Activated CD4-positive, alpha-beta T cell treated with anti-CD3 and anti-CD28 coated beads, Interleukin-2, amount 10 ng/mL, durations not matched to agents 24 days and 14 days (primary cell): ENCODE measurements at regions not wholly inside any gene's neighbourhood (a gene's known extent, or its start where the extent isn't known, plus 50 kb on each side); places are given as distances from the start of the nearest gene placed in this dataset.

ENCODE experiments used
- DNase-seq: peaks from one replicate; pipeline ENCODE4 v3.0.0; 2022
- H3K27ac Mint-ChIP-seq: one replicate; pipeline ENCODE4 v1.8.0; 2022; ENCODE audit warnings: mild to moderate bottlenecking, mixed read lengths
- H3K27me3 Mint-ChIP-seq: one replicate; pipeline ENCODE4 v1.8.0; 2022; ENCODE audit warnings: mixed read lengths
- H3K36me3 Mint-ChIP-seq: one replicate; pipeline ENCODE4 v1.8.0; 2022; ENCODE audit warnings: low read depth, mild to moderate bottlenecking, mixed read lengths
- H3K4me1 Mint-ChIP-seq: one replicate; pipeline ENCODE4 v1.8.0; 2021; ENCODE audit warnings: mixed read lengths
- H3K4me3 Mint-ChIP-seq: one replicate; pipeline ENCODE4 v1.8.0; 2022; ENCODE audit warnings: mild to moderate bottlenecking, moderate library complexity, mixed read lengths
- H3K9me3 Mint-ChIP-seq: one replicate; pipeline ENCODE4 v1.8.0; 2021; ENCODE audit warnings: mixed read lengths
- intact Hi-C: fragments of 100-400 bp; cut with micrococcal nuclease; formaldehyde crosslinking; loops from one replicate; pipeline ENCODE4 v1.15.1; 2023

DNA sequence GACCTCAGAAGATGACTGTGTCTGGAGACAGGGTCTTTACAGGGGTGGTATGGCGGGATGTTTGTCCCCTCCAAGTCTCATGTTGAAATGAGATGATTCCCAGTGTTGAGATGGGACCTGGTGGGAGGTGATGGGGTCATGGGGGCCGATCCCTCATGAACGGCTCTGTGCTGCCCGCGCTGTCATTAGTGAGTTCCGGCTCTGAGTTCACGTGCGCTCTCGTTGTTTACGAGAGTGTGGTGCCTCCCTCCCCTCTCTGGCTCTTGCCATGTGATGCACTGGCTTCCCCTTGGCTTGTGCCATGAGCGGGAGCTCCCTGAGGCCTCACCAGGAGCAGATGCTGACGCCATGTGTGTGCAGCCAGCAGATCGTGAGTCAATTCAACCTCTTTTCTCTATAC, 830.8 kb downstream of the TBC1D22A start:
- intact Hi-C loops = no loop called here
- Mint-ChIP-seq H3K27me3 (no peaks in the 10 kb centered on the region), H3K4me3 (no peak overlapping the region), H3K27ac (no peak overlapping the region), H3K9me3 (no peaks in the 10 kb centered on the region), H3K36me3 (no peaks in the 10 kb centered on the region), H3K4me1 (no peaks in the 10 kb centered on the region)
- no peak for DNase-seq

DNA sequence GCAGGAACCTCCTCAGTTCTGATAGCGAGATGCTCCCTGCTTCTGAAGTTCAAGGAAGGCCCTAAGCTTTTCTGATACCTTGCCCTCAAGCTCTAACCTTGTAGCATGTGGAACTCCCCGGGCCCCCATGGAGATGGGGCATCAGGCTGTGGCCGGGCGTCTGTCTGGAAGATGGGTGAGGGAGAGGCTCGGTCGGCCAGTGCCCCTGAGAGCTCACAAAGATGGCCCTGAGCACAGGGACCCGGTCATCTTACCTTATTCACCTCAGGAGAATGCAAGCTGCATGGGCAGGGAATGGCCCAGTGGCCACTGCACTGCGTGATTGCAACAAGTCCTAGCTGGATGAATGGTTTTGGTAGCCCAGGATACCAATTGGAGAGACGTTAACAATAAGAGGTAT, 830.3 kb downstream of the TBC1D22A start:
- Mint-ChIP-seq H3K9me3 (no peaks in the 10 kb centered on the region), H3K4me1 (no peaks in the 10 kb centered on the region), H3K36me3 (no peaks in the 10 kb centered on the region), H3K27ac (no peak overlapping the region), H3K27me3 (no peaks in the 10 kb centered on the region), H3K4me3 (no peak overlapping the region)
- no peak for DNase-seq
- intact Hi-C loops = no loop called here

DNA sequence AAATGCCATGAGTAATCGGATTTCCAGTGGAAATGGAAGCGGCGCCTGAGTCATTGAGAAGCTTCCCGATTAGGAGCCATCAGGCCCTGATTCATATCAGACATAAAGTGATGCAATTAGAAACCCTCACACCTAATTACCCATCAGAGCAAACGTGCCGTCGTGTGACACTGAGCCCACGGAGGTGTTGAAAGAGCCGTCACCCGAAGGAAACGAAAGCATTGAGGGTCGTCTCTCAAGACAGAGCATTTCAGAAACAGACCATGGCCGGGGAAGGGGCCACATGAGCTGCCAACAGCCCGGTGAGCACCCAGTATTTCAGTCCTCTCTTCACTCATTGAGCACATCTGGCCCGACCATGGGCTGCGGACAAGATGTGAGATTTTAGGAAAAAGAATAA, 829.3 kb downstream of the TBC1D22A start:
- H3K4me1 Mint-ChIP-seq = no peaks in the 10 kb centered on the region
- H3K27ac Mint-ChIP-seq = no peak overlapping the region
- H3K36me3 Mint-ChIP-seq = no peaks in the 10 kb centered on the region
- no peak overlapping the region for H3K4me3 Mint-ChIP-seq
- H3K9me3 Mint-ChIP-seq = no peaks in the 10 kb centered on the region
- H3K27me3 Mint-ChIP-seq = no peaks in the 10 kb centered on the region
- no peak for DNase-seq
- intact Hi-C loops = no loop called here

DNA sequence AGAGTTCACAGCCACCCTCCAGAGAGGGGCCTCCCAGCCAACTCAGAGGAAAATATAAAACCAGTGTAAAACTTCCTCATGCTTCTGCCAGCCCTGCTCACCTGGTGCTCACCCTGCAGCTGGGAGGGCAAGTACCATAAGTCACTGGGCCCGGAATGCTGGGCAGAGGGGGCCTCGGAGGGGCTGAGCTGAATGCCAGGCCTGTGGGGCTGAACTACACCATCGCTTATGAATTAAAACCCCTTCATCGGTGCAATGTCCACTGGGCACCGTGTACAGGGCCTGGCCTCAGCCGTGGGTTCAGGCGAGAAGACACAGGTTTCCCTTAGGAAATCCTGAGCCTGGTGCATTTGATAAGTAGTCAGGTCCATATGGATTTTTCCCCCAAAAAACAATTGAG, 828.6 kb downstream of the TBC1D22A start:
- Mint-ChIP-seq H3K27ac (no peak overlapping the region), H3K36me3 (no peaks in the 10 kb centered on the region), H3K9me3 (no peaks in the 10 kb centered on the region), H3K4me1 (no peaks in the 10 kb centered on the region), H3K27me3 (no peaks in the 10 kb centered on the region), H3K4me3 (no peak overlapping the region)
- no peak for DNase-seq
- intact Hi-C loops = no loop called here

DNA sequence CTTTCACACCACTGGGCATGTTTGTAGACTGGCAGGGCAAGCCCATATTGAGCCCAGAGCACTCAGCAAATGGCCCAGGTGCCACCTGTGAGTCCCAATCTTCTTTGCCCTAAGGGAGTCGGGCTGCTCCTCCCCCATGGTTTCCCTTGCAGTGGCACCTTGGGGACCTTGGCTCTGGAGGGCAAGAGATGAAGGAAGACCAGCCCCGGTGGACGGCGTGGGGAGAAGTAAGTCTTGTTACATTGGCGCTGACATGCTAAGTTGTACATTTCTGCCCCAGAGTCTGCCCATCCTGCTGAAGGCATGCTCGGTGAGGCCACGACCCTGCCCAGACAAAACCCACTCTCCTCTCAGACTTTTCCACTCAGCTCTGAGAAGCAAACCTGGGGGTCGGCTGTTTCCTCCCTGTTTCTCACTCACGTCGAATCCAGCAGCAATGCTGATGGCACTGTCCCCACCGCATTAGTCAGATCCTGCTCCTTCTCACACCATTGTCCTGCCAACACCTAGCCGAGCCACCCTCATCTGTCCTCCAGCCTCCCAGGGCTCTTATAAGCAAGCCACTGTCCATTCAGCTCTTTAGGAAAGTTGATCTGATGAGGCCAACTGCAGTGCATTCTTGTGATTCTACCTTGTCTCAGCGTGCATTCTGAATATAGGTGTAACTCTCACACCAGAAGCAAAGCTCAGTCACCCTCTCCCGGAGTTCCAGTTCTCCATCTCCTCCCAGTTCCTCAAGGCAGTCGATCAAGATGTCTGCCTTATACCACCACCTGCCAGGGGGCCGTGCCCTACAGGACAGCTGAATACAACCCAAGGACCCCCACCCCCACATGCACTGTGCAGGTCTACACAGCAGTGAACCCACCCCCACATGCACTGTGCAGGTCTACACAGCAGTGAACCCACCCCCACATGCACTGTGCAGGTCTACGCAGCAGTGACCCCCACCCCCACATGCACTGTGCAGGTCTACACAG, 827.1 kb downstream of the TBC1D22A start:
- Mint-ChIP-seq H3K27ac (no peak overlapping the region), H3K36me3 (no peaks in the 10 kb centered on the region), H3K9me3 (no peaks in the 10 kb centered on the region), H3K4me1 (no peaks in the 10 kb centered on the region), H3K27me3 (no peaks in the 10 kb centered on the region), H3K4me3 (no peak overlapping the region)
- DNase-seq = no peak
- intact Hi-C loops = no loop called here

DNA sequence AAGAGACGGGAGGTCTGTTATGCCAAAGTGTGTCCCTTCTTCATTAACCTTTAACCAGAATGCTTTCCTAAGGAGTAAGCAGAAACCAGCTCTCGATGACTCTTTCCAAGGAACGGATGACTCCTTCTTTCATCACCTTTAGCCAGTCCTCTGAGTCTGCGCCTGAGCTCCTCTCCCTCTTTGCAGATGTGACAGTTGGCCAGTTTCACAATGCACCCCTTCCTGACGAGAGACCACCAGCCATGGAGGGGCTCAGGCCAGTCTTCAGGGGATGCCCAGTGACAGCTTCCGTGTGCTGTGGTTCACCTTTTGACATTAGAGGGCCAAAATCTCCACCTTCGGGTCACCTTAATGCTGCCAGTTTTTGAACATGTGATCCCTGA, 826.1 kb downstream of the TBC1D22A start:
- intact Hi-C loops = no loop called here
- H3K36me3 Mint-ChIP-seq = no peaks in the 10 kb centered on the region
- H3K27me3 Mint-ChIP-seq = no peaks in the 10 kb centered on the region
- no peaks in the 10 kb centered on the region for H3K4me1 Mint-ChIP-seq
- no peak overlapping the region for H3K27ac Mint-ChIP-seq
- H3K4me3 Mint-ChIP-seq = no peak overlapping the region
- no peak for DNase-seq
- no peaks in the 10 kb centered on the region for H3K9me3 Mint-ChIP-seq

DNA sequence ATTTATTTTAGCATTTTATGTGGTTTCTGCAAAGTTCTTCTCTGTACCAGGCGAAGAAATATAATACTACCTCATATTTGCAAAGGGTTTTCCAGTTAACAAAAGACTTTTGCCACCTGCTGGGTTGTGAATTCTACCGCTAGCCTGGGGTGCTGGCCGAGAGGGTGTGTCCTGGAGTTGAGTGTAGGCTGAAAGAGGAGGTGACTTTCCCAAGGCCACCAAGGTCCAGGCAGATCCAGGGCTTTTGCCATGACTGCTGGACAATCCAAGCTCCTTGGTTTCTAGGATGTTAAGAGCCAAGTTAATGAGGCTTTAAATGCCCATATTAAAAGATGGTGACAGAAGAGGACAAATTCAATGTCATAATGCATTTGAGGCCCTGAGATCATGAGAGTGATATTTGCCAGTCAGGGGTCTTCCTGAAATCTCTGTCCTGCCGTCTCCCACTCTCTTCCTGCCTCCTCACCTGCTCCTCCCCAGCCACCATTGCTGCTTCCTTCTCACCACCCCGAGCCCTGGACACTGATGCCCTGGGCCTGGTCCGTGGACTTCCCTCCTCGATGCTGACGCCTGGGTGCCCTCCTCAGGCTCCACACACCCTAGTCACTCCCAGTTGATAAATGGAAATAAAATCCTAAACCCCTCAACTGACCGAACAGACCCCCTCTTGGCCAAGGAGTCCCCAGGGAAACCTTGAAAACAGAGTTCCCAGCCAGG, 825.6 kb downstream of the TBC1D22A start:
- no peak overlapping the region for H3K27ac Mint-ChIP-seq
- DNase-seq = no peak
- H3K36me3 Mint-ChIP-seq = no peaks in the 10 kb centered on the region
- H3K4me1 Mint-ChIP-seq = no peaks in the 10 kb centered on the region
- no peak overlapping the region for H3K4me3 Mint-ChIP-seq
- H3K27me3 Mint-ChIP-seq = no peaks in the 10 kb centered on the region
- no peaks in the 10 kb centered on the region for H3K9me3 Mint-ChIP-seq
- intact Hi-C loops = no loop called here

DNA sequence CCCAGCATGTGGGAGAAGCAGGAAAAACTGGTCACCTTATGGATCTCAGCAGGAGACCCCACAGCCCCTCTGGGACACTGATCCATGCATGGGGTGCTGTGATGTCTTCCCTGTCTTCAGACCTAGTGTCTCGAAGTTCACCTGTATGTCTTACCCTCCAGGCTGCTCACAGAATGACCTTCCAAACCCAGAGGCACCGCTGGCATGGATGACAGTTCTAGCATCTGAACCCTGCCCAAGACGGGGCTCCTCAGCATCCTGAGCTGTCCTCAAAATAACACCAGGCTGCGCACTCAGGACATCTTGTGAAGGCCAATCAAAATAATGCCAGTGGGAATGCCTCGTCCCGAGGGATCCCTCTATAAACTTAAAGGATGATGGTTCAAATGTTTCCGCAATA, 824.9 kb downstream of the TBC1D22A start:
- no peak for DNase-seq
- Mint-ChIP-seq H3K4me3 (no peak overlapping the region), H3K9me3 (no peaks in the 10 kb centered on the region), H3K4me1 (no peaks in the 10 kb centered on the region), H3K27ac (no peak overlapping the region), H3K27me3 (no peaks in the 10 kb centered on the region), H3K36me3 (no peaks in the 10 kb centered on the region)
- intact Hi-C loops = no loop called here

DNA sequence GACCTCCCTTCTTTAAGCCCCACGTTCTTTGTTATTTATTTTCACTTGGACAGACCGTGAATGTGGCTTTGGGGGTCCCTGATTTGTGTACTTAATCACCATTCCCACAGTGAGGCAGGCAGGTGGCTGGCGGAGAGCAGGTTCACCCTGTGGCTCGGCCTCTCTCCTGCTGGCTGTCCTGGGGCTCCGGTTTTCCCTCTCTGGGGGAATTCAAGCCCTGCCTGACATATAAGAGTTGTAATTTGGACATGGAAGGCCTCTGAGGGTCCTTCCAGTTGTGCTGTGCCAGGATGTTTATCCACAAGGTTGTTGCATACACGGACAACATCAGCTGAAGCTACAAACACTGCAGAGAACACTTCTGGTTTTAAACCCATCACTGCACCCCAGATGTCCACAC, 824.5 kb downstream of the TBC1D22A start:
- intact Hi-C loops = no loop called here
- no peaks in the 10 kb centered on the region for H3K36me3 Mint-ChIP-seq

DNA sequence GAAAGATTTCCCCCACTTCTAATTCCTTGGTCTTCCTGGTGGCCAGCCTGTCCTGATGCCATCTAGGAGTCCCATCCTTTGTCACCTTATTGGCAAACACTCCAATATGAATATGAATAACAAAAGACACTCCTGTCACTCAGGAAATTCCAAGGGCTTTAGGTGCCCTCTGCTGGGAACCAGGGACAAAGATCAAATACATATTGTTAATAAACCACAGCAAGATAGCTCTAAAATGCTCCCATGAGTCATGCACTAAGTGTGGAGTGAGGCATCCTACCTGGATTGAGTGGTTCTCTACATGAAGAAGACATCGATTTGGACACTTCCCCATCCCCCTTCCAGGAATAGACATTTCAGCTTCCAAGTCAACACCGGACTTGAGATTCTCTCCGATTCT, 823.6 kb downstream of the TBC1D22A start:
- no peaks in the 10 kb centered on the region for H3K4me1 Mint-ChIP-seq
- H3K27ac Mint-ChIP-seq = no peak overlapping the region
- DNase-seq = no peak
- no peaks in the 10 kb centered on the region for H3K36me3 Mint-ChIP-seq
- no peaks in the 10 kb centered on the region for H3K9me3 Mint-ChIP-seq
- no peak overlapping the region for H3K4me3 Mint-ChIP-seq
- no peaks in the 10 kb centered on the region for H3K27me3 Mint-ChIP-seq
- intact Hi-C loops = no loop called here

More for the DNA sequence above, 824.5 kb downstream of the TBC1D22A start:
- H3K27ac Mint-ChIP-seq = no peak overlapping the region
- H3K27me3 Mint-ChIP-seq = no peaks in the 10 kb centered on the region
- H3K4me1 Mint-ChIP-seq = no peaks in the 10 kb centered on the region
- no peak overlapping the region for H3K4me3 Mint-ChIP-seq
- no peak for DNase-seq
- H3K9me3 Mint-ChIP-seq = no peaks in the 10 kb centered on the region

DNA sequence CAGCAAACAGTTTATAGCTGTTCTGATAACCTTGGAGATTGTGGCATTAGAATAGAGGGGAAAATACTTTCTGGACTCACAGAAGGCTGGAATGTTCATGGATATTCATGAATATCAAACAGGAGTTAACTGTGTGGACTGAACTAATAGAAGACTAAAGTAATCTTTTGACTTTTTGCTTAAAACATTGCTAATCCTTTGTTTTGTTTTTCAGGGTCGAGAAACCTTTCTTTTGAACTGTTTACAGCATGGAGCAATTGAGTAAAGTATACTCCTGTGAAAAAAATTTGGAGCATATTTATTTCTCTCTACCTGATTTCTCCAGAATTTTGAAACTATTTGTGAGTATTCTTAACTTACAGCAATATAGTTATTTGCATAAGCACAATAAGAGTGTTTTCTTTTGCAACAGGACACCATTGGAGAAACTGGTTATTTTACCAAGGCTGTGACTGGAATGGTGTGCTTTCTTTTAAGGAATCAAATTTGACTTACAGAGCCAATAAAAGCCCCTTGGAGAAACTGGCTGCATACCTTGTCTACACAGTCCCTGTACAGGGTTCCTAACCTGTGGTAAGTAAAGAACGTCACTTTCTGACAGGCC, 821.6 kb downstream of the TBC1D22A start:
- Mint-ChIP-seq H3K4me1 (no peaks in the 10 kb centered on the region), H3K27ac (no peak overlapping the region), H3K4me3 (no peak overlapping the region), H3K36me3 (no peaks in the 10 kb centered on the region), H3K27me3 (no peaks in the 10 kb centered on the region), H3K9me3 (no peaks in the 10 kb centered on the region)
- no peak for DNase-seq
- intact Hi-C loops = no loop called here

DNA sequence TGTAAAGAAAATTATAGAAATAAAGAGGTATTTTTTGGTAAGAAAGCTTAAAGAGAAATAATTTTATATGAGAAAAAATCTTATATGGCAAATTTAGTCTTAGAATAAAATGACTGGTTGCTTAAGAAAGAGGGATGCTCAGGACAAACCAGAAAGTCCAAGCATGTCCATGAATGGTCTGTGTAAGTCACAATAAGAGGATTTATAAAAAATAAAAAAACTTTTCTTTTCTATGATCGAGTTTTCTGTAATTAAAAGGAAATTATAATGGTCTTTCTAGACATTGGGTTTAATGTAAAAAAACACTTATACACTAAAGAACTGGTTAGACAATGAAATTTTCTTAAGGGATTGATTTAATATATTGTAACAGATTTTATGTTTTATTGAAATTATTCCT, 819.6 kb downstream of the TBC1D22A start:
- no peak overlapping the region for H3K27ac Mint-ChIP-seq
- H3K27me3 Mint-ChIP-seq = no peaks in the 10 kb centered on the region
- DNase-seq = no peak
- no peaks in the 10 kb centered on the region for H3K36me3 Mint-ChIP-seq
- H3K4me1 Mint-ChIP-seq = no peaks in the 10 kb centered on the region
- no peaks in the 10 kb centered on the region for H3K9me3 Mint-ChIP-seq
- no peak overlapping the region for H3K4me3 Mint-ChIP-seq
- intact Hi-C loops = no loop called here

DNA sequence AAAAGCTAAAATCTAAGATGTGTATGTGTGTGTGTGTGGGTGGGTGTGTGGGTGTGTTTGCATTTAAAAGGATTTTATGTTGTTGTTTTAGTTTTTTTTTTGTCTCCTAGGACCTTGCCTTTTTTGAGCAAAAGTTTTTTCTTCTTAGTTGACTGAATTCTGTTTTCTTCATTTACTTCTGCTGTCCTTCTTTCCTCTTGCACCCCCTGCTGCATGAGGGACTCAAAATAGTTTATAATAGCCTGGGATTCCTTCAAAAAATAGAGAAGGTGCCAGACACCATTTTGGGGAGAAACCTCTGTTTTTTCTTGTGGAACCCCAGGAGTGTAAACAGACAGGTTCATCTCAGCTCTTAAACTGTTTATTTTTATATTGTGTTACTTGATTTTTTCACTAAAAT, 817.7 kb downstream of the TBC1D22A start:
- no peaks in the 10 kb centered on the region for H3K4me1 Mint-ChIP-seq
- H3K36me3 Mint-ChIP-seq = no peaks in the 10 kb centered on the region
- no peaks in the 10 kb centered on the region for H3K9me3 Mint-ChIP-seq
- intact Hi-C loops = no loop called here
- no peak overlapping the region for H3K4me3 Mint-ChIP-seq
- no peak overlapping the region for H3K27ac Mint-ChIP-seq
- H3K27me3 Mint-ChIP-seq = no peaks in the 10 kb centered on the region
- no peak for DNase-seq

DNA sequence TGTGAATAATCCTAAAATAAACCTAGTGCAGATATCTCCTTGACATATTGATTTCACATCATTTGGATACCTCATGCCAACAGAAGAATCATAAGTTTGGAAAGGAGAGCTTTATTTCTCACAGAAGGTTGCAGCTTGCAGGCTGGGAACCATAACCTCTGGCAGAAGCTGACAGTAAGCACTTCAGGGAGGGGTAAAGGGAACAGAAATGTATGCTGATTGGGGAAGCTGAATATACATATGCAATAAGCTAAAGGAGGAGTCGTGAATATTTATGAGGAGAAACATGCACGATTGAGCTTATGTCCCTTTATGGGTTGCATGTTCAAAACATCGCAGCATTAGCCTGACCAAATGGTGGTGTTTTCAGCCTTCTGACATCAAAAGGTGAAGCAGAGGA, 814.5 kb downstream of the TBC1D22A start:
- no peak overlapping the region for H3K4me3 Mint-ChIP-seq
- H3K27me3 Mint-ChIP-seq = no peaks in the 10 kb centered on the region
- H3K9me3 Mint-ChIP-seq = no peaks in the 10 kb centered on the region
- no peaks in the 10 kb centered on the region for H3K4me1 Mint-ChIP-seq
- no peak for DNase-seq
- intact Hi-C loops = no loop called here
- no peak overlapping the region for H3K27ac Mint-ChIP-seq
- H3K36me3 Mint-ChIP-seq = no peaks in the 10 kb centered on the region
